ENCODE measurements at regions not wholly inside any gene's neighbourhood (a gene's known extent, or its start where the extent isn't known, plus 50 kb on each side); places are given as distances from the start of the nearest gene placed in this dataset.

DNA sequence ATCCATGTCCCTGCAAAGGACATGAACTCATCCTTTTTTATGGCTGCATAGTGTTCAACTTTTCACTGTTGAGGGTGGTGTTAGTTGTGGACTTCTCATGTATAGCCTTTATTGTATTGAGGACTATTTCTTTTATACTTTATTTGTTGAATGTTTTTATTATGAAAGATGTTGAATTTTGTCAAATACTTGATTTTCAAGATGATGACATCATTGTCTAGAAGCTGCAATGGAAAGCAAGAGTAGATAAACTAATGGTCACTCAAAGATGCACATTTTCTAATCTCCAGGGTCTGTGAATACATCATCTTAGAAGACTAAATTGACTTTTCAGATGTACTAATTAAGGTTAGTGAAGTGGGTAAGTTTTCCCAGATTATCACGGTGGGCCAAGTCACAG is 1117.0 kb downstream of the DSC3 start:
- no peak overlapping the region for H3K4me3 ChIP-seq (ENCODE audit: control insufficient read depth, low read depth, low read length)
- DNase-seq (ENCODE audit: low read depth): no peak
- TF ChIP-seq, protein P1, sequence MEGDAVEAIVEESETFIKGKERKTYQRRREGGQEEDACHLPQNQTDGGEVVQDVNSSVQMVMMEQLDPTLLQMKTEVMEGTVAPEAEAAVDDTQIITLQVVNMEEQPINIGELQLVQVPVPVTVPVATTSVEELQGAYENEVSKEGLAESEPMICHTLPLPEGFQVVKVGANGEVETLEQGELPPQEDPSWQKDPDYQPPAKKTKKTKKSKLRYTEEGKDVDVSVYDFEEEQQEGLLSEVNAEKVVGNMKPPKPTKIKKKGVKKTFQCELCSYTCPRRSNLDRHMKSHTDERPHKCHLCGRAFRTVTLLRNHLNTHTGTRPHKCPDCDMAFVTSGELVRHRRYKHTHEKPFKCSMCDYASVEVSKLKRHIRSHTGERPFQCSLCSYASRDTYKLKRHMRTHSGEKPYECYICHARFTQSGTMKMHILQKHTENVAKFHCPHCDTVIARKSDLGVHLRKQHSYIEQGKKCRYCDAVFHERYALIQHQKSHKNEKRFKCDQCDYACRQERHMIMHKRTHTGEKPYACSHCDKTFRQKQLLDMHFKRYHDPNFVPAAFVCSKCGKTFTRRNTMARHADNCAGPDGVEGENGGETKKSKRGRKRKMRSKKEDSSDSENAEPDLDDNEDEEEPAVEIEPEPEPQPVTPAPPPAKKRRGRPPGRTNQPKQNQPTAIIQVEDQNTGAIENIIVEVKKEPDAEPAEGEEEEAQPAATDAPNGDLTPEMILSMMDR (IDR thresholded peaks at IDR 0.05; ENCODE audit: control insufficient read depth, insufficient read depth, low read depth, low read length, missing control alignments): no peak

DNA sequence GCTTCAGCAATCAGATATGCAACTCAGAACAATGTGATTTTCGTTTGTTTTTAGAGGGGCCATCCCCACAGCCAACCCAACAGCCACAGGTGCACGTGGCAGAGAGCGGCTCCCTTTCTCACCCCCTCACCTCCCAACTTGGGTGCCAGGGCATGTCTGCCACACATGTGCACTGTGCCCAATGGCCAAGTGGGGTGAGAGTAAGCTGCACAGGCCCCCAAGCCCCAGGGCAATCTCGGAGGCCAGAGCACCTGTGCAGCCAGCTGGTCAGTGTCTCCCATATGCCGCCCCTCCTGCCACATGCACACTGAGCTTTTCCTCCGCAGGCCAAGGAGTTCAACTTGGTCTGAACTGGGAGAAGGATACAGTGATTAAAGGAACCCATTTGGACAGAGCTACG is 1130.2 kb downstream of the DSC3 start:
- TF ChIP-seq, protein P1 (IDR thresholded peaks at IDR 0.05; ENCODE audit: control insufficient read depth, insufficient read depth, low read depth, low read length, missing control alignments): no peak
- no peak overlapping the region for H3K4me3 ChIP-seq (ENCODE audit: control insufficient read depth, low read depth, low read length)
- no peak for DNase-seq (ENCODE audit: low read depth)

DNA sequence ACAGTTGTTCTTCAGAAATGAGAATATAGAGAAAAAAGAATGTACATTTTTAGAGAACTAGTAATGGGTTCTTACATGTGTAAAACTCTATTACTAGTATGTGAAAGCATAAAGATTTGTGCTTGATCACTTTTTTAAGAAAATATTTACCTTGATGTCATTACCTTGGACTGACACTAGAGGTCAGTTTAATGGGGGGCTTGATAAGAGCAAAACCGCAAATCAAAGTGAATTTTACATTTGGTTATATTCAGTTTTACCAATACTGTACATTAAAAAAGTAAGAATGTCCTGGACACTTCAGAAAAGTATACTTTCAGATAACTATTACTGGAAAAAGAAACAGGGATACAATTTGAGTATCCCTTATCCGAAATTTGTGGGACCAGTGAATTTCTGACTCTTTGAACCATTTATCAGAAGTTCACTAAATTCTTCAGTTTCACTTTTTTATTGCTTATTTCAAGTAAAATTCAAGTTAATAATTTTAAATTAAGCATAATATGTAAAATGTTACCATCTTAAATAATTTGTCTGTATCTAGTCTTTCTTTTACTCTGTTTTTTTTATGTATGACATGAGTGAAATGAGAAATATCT is 1149.5 kb downstream of the DSC3 start:
- no peak for DNase-seq (ENCODE audit: low read depth)
- H3K4me3 ChIP-seq (ENCODE audit: control insufficient read depth, low read depth, low read length): no peak overlapping the region
- TF ChIP-seq, protein P1 (IDR thresholded peaks at IDR 0.05; ENCODE audit: control insufficient read depth, insufficient read depth, low read depth, low read length, missing control alignments): peak; percentile 47

DNA sequence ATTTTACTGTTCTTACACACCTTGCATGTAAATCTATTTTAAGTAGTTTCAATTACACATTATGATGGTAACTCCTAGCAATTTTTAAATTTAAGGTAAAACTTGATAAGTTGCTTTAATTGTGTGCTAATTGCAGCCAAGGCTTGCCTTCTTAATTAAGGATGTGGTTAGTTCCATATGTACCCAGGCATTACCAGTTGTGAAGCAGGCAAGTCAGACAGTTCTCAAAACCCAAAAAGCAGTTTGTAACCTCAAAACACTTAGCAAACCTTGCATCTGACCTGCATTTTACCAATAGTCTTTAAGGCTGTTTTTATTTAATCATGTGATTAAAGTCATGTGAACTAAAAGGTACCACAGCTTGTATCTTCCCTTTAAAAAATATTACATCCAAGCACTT is 1159.4 kb downstream of the DSC3 start:
- no peak for DNase-seq (ENCODE audit: low read depth)
- TF ChIP-seq, protein P1 (IDR thresholded peaks at IDR 0.05; ENCODE audit: control insufficient read depth, insufficient read depth, low read depth, low read length, missing control alignments): no peak
- H3K4me3 ChIP-seq (ENCODE audit: control insufficient read depth, low read depth, low read length): no peak overlapping the region

DNA sequence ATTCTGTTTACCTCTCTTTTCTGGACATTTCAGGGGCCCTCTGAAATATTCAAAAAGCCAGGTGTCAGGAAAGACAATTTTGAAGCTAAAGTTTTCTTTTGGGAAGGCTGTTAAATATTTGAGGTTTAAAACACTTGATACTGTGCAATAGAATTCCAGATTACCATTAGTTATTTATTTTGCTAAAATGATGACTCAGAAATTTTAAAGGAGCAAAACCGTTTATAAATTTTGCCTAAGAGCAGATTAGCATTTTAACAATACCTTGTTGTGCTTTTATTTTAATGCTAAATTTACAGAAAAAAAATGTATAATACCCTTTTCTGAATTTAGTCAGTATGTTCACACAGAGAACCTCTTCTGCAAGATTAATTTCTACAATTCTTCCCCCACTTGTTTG is 1159.9 kb downstream of the DSC3 start:
- no peak overlapping the region for H3K4me3 ChIP-seq (ENCODE audit: control insufficient read depth, low read depth, low read length)
- TF ChIP-seq, protein P1 (IDR thresholded peaks at IDR 0.05; ENCODE audit: control insufficient read depth, insufficient read depth, low read depth, low read length, missing control alignments): no peak
- no peak for DNase-seq (ENCODE audit: low read depth)

DNA sequence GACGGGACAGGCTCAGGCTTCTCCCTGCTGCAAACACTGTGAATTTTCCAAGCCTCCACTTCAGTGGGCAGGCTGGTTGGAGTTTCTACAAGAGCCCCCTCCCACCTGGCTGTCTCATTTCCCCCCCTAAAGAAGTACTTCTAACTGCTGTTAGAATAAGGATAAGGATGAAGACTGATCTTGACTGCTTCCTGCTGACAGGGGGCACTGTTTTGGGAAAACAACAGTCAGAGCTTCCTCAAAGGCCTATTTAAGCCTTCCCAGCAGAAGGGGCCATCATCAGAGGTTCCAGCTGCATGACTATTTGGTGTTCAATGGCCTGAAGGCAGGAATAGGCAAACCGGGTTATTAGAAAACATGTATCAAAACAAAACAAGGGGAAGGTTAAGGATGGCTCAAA is 1162.8 kb downstream of the DSC3 start:
- TF ChIP-seq, protein P1 (IDR thresholded peaks at IDR 0.05; ENCODE audit: control insufficient read depth, insufficient read depth, low read depth, low read length, missing control alignments): no peak
- no peak for DNase-seq (ENCODE audit: low read depth)
- H3K4me3 ChIP-seq (ENCODE audit: control insufficient read depth, low read depth, low read length): no peak overlapping the region
